Stimulated activated CD4-positive, alpha-beta T cell treated with anti-CD3 and anti-CD28 coated beads, TNF-alpha, amount 100 ng/mL, for 1 hour (primary cell): ENCODE measurements at regions not wholly inside any gene's neighbourhood (a gene's known extent, or its start where the extent isn't known, plus 50 kb on each side); places are given as distances from the start of the nearest gene placed in this dataset.

Source experiments
- DNase-seq, 3 donors: peaks; one replicate each; pipeline ENCODE4 v3.0.0-alpha.2; 2020; ENCODE audit warnings: low read depth in 3 of 3, low spot score in 1 of 3

DNA sequence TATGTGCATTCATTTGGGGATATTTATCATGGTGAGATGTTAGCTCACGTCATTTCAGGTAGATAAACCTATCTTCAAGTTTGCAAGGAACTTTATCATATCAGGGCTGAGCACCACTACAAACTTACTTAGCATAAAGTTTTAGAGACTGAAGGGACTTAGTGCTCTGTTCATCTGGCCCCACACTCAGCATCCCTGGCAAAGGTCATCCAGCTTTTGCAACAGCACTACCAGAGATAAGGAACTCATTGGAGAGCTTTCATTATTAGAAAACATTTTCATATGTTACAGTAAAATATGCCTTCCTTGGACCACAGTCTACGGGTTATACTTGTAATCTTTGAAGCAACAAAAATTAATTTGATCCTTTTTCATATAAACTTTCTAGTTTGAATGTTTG lies 263.4 kb downstream of the POU4F1 start:
- DNase-seq: no peak

DNA sequence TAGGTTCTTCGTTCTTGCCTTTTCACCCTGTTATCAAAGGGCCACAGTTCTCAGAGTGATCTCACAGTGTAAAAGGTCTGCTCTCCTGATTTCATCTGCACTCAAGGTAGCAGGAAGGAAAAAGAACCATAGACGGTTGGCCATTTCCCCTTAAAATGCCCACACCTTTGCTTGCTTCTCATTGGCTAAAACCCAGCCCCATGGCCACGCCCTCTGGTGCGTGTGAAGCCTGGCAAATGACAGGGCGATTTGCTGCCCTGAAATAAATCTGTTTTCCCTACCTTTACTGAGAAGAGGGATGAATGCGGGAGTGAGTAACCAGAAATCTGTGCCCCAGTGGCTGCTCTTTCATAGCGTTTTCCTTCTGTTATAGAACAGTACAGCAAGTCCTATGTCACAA lies 269.3 kb downstream of the POU4F1 start:
- no peak for DNase-seq

DNA sequence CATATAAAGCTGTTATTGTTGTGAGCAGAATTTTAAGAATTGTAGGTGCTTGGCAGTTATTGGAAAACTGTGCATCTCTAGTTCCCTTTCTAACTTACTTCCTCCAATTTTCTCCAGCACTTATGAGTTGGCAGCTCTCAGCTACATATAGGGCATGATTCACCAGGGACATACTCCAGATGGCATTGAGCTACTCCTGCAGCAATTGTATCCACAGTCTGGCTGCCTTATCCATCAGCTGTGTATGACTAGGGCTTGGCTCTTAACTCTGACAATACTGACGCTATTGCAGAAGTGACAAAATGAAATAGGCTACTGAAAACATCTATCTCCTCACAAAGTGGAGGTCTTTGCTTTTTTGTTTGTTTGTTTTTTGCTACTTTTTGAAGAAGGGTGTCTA lies 276.7 kb downstream of the POU4F1 start:
- no peak for DNase-seq

DNA sequence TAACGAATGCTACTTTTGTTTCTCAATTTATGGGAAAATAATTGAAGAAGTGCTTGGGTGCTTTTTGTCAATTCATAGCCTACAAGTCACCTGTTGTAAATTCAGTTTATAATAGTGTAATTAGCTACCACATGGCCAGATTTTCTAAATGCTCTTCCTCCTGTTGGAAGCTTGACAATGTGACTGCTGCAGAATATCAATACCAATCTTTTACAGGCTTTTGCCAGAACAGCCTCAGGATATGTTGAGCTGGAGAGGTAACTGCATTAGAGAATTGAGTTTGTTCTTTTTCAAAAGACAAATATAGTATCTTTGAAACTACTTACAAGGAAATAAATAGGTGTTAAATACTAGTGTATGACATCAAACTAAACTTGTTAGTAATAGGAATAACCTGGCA lies 277.8 kb downstream of the POU4F1 start:
- DNase-seq: no peak

DNA sequence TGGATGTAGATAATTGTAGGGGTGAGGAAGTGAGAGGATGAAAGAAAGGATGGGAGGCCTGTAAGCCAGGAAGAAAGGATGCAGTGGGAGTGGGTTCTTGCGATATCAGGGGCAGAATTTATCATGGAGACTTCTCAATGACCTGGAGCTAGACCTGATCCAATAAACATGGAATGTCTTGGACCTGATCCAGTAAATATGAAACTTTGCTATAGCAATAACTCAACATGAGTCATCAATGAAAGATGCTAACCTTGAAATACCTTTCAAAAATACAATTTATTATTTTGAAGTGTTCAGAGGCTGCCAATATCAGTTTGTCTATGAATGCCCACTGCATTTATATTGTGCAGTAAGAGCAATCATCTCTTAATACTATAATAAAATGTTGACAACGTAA lies 279.5 kb downstream of the POU4F1 start:
- no peak for DNase-seq

DNA sequence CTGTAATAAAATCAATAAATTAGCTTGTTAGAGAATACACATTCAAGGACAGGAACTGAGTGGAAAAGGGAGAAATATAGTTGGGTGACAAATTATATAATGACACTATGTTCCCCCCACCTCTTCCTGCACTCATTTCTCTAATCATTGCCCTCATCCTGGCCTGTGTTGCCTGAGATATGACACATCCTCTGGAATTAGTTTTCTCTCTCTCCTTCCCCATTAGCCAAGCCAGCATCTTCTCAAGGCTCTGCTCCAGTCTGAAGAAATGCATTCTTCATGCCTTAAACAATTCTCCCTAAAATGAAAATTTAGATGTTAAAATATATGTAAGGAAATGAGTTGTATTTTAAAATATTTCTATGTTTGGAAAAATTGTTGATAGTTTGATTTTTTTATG lies 280.3 kb downstream of the POU4F1 start:
- no peak for DNase-seq

DNA sequence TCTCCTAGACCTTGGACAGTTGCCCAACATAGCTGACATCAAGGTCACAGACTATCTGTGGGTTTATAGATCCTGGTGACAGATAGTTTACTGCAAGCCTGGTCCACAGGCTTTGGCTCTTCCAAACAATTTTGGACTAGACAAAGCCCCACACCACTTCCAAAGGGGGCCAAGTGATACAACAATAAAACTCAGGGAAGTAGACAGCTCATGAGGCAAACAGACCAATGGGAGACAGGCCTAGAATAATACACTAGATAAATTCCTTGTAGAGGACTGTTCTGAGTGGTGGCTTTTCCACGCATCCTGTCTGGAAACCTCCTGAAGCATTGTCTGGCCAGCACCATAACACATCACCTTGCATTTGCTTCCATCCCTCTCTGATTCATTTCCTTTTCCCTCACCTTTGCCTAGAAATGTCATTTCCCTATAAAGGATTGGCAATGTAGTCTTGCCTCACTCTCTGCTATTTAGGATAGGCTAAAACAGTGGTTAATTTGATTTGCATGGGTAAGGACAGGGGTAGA lies 284.2 kb downstream of the POU4F1 start:
- no peak for DNase-seq

DNA sequence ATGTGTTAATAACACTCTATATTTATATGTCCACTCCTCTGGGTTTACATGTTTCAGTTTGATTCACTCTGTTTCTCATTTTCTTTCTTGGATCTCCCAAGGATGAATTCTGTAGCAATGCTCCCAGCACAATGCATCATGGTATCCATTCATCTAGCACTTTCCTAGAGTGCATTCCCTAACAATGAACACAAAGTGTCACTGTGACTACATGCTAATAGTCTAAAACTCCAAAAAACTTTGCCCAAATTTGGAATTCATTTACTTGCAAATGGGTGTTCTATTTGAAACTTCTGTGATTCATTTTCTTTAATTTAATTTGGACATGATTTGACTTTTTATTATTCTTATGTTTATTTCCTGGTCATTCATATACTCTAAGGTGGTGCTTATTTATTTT lies 286.3 kb downstream of the POU4F1 start:
- DNase-seq: no peak

DNA sequence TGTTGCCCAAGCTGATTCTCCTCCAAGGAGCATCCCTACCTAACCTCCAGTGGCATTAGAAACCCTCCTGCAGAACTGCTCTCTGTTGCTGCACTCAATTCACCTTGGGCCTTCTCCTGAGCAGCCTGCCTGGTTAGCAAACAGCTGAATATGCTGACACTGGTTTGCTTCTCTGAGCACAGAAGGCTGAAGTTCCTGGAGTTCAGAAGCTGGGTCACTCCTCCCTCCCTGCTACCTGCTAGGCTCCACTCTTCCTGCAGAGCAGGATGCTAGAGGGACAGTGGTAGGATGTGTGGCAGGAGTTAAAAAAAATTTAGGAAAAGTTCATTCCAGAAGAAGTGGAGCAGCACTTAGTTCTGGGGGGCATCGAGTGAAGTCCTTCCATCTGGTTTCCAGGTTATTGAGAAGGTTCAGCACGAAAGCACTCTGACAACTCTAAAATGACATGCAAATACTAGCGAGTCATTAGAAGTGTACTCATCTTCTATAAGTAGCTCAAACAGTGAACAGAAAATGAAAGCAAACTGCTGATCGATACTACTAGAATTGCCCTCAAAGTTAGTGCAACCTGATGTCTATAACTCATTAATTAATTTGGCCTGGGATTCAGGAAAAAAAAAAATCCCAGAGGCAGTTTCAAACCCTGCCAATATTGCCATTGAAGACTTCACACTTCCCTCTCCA lies 293.7 kb downstream of the POU4F1 start:
- DNase-seq: no peak

DNA sequence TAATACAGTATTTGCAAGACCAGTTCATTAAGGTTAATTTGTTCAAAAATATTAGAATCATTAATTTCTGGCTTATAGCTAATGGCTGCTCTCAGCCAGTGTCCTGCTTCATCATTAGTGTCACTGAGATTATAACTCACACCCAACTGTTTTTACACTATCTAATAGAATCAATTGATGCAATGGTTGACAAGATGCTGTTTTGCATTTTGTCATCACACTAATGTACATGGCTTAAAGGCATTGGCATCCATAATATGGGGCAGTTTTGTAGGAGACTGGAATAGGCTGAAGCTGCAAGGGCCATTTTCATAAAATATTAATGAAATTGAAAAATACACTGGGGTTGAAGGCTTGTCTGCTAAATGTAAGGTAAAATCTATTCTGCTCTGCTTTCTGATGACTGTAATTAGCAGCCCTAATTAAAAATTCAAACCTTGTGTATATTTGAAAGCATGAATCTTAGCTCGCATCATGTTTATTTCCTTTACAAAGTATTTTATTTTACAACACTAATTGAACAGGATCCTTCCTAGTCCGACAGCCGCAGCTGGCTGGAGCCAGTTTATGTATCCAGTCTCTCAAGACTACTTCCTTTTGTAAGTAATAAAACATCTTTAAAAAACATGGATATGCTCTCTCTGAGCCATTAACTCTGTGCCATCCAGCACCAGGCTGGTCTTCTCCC lies 296.7 kb downstream of the POU4F1 start:
- no peak for DNase-seq

DNA sequence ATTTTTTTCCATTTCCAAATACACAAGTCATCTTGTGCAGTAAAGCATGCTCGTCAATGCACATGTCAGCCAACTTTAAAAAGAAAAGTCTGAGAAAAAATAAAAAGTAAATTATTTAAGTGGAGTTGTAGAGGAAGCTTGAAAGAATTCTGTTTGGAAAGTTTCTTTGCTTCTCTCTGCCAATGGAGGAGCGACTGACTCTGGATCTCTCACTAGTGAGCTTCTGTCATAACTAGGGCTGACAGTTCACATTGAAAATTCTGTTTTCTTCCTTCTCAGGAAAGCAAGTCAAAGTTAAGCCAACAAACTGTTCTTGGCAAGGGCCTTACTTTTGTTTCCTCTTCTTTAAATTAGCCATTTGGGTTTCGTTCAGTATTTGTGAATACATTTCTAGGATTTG lies 298.2 kb downstream of the POU4F1 start:
- no peak for DNase-seq

DNA sequence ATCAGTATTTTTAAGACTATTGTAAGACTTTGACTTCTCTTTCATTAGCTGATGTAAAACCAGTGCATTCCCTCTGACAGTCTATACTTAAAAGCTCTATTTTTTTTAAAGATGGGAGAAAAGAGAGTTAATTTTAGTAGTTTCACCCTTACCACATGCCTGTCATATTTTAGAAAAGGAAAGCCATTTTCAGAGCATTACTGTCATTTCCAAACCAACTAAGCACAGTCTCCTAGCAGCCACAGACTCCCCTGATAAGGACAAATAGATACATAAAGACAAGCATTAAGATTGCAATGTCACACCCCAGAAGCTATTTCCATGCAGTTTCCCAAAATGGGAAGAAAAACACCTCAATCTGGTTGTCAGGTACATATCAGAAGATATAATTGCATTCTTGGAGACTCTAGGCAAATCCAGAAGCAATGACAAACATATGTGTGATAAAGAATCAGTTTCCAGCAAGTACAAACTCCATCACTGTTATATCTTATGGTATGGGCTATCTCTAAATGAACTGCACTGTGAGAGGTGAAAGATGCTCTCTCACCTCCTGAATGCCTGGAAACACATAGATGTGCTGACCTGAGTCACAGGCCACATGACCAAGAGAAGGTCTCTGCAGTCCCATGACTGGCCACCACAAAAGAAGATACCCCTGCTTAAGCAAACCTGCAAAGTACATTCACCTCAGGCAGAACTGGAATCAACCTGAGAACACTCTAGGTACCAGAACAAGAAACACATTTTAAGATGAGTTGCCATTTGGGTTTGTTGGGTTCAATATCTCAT lies 303.3 kb downstream of the POU4F1 start:
- DNase-seq: no peak

DNA sequence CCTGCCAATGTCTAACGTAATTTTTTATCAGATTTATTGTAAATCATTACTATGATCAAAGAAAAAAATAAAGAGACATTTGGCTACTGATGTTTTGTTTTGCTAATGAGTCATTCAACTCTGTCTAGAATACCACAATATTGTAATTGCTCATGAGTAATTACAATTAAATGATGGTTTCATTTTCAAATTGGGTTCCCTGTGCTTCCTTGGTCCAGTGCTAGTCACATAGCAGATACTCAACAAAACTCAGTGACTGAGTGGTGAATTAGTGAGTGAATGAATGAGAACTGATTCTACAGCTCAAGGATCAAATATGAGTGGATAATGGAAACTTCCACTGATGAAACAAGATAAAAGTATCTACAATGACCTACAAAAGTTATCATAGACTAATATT lies 304.7 kb downstream of the POU4F1 start:
- DNase-seq: no peak

DNA sequence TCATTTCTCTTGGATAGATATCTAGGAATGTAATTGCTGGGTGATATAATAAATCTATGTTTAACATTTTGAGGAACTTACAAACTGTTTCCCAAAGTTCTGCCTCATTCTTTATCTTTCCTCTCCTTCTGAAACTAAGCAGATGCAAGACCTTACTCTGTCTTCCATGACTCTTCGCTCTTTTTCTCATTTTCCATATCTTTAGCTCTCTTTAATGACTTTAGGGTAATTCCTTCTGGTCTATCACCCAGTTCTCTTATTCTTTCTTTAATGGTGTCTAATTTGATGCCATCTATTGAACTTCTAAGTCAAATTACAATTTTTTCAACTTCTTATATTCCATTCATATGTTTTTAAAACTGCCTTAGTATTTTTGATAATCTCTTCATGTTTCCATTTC lies 316.6 kb downstream of the POU4F1 start:
- no peak for DNase-seq

DNA sequence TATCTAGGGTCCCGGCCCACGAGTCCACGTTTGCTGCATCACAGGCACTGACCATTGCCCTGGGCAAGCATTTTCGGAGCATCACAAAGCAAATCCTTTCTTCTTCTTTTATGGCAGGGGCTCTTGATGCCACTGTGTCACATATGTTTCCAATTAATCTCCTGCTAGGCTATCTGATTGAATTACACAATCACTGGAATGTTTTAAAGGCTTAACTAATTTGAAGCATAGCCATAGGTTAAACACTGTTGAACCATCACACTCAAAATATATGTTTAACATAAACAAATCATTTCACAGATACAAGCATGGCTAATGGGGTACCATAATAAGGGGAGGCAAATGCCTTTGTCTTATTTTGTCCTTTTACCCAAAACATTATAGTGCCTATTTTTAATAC lies 338.3 kb downstream of the POU4F1 start:
- no peak for DNase-seq

DNA sequence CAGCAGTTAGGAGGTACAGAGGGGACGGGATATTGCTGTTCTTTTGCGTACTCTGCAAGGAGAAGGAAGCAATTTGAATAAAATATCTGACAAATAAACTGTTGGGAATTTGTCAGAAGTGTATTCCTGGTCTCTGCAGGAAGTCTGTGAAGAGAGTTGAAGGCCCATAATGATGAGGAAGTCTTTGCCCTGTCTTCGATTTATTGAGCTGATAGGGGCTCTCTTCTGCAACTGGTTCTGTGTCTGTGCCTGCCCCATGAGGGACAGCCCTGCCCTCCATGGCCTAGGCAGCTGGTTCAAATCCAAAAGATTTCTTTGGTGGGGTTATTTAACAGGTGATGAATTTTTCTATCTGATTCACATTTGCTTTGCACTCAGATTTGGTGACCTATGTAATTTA lies 339.7 kb upstream of the EDNRB start:
- no peak for DNase-seq

DNA sequence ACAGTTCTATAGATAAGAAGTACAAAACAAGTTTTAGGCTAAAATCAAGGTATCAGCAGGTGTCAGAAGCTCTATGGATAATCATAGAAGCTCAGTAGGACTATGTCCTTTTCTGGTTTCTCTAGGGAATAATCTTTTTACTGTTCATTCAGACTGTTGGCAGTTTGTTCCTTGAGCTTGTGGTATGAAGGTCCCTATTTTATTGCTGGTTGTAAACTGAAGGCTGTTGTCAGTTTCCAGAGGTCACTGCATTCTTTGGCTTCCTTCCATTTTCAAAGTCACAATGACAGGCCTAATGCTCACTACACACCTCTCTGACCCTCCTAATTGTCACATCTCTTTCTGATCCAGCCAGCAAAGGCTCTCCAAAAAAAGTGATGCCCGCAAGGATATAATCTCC lies 337.9 kb upstream of the EDNRB start:
- no peak for DNase-seq

DNA sequence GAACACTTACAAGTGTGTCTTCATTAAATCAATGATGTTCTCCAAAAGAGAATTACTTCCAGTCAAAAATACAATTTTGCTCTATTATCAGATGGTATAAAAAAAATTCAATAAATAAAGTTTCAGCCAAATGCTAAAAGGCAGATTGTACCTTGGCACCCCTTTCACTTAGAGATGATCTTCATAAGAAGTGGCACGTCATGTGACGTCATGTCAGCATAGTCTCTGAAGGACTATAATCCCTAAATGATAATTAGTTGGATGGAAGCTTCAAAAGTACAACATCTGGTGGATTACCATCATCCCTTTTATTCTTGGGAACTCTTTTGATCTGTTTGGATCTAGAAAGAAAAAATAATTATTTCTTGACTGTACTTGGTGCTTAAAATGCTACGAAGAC lies 335.5 kb upstream of the EDNRB start:
- no peak for DNase-seq

DNA sequence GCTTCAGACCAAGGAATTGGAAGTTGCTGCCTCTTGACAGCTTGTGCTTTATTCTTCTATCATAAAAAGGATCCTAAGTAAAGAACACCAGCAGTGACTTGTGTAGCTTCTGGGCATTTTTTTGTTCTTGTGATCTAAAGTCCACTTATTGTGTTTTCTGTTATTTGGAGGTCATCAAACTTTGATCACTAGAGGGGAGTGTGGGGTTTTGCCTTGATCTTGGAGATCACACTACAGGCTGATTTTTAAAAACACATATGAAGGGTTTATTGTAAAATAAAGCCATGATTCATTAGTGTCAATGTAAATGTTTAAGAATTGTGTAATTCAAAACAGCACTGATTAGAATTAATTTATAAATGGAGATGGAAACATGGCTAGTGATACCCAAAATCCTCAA lies 328.7 kb upstream of the EDNRB start:
- DNase-seq: no peak

DNA sequence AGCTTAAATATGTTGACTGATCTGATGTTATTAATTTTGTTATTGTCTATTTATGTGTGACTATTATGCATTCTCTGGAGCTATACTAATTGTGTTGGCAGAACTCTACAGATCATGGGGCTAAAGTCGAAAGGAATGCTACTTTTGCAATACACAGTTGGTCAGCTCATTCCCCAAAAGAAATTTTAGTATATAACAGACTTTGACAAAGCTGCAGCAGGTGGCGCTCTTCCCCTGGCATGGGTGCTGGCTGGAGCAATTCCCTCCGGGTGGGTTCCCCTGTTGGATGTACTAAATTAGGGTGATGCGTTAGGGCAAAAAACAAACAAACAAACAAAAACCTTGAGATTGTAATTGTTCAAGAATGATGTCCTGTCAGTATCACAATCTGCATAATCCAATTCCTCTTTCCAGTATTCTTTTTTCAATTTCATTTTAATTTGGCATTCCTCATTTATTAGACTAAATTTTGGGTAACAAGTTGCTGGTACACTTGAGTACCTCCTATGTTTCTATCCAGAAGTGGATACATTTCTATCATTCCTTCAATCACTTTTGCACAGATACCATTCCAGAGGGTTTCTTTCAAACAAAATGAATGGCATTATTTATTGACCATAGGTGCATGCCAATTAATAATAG lies 322.8 kb upstream of the EDNRB start:
- peak in 1 of 3 donors; percentile 4 for DNase-seq

DNA sequence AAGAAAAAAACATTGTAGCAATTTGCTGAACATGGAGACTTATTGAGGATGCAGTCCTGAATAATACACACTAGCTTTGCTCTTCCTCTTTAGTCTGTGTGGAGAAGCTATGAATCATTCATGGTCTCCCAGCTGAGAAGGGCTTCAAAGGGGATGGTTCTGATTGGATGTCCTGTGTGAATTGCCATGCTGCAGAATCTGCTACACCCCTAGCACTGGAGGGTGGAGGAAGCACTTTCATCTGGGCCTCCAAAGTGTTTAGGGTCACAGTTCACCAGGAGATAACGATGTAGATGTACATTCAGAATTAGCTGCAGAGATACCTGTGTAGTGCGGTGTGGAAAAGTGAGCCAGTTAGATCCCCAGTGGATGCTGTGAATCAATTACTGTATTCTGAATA lies 321.1 kb upstream of the EDNRB start:
- DNase-seq: no peak

DNA sequence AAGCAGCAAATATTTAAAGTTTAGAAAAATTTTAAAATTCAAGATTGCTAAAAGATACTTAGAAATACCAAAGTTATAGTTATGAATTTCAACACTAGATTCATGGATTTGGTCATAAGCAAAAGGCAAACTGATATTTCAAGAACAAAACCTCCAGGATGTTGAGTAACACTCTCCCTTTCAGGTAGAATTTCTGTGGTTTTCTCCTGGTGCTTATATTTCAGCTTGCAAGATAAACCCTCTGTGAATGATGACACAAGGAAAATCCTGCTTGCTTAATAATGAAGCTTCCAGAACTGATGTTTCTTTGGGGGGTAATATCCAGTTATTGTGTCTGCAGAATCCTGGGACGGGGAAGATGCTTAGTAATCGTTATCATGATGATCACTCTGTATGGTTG lies 320.3 kb upstream of the EDNRB start:
- no peak for DNase-seq
